ENCODE measurements at regions not wholly inside any gene's neighbourhood (a gene's known extent, or its start where the extent isn't known, plus 50 kb on each side); places are given as distances from the start of the nearest gene placed in this dataset.

DNA sequence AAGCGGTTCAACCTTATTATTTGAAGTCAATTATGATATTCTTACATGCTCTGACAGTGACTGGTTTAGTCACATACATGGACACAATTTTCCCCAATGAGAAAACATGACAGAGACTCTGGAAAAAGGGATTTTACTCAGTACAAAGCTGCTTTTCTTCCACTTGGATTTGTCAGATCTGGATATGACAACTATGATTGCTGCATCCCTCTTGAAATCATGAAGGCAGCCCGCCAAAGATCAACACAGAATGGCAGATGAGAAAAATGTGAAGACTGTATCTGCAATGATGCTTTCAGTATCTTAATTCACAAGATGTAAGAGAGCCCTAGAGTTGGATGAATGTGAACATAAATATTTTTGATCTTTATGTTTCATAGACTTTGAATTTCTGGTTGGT lies 439.6 kb downstream of the CDH8 start:
- TF ChIP-seq POLR2A (IDR thresholded peaks at IDR 0.05): no peak
- TF ChIP-seq, protein P1, sequence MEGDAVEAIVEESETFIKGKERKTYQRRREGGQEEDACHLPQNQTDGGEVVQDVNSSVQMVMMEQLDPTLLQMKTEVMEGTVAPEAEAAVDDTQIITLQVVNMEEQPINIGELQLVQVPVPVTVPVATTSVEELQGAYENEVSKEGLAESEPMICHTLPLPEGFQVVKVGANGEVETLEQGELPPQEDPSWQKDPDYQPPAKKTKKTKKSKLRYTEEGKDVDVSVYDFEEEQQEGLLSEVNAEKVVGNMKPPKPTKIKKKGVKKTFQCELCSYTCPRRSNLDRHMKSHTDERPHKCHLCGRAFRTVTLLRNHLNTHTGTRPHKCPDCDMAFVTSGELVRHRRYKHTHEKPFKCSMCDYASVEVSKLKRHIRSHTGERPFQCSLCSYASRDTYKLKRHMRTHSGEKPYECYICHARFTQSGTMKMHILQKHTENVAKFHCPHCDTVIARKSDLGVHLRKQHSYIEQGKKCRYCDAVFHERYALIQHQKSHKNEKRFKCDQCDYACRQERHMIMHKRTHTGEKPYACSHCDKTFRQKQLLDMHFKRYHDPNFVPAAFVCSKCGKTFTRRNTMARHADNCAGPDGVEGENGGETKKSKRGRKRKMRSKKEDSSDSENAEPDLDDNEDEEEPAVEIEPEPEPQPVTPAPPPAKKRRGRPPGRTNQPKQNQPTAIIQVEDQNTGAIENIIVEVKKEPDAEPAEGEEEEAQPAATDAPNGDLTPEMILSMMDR (IDR thresholded peaks at IDR 0.05): no peak
- H3K27me3 ChIP-seq: no peaks in the 10 kb centered on the region
- no peaks in the 10 kb centered on the region for H3K36me3 ChIP-seq (ENCODE audit: low read depth, missing control alignments)
- H3K9me3 ChIP-seq: no peaks in the 10 kb centered on the region
- 81 to 85% methylated on average over 2 of the region's 2 CpGs for WGBS, 2 donors
- no peaks in the 10 kb centered on the region for H3K4me1 ChIP-seq
- no peak overlapping the region for H3K27ac ChIP-seq
- DNase-seq: no peak
- intact Hi-C loops (cut with DNase I; ENCODE audit: low total_unique reads): no loop called here
- H3K4me3 ChIP-seq: no peak overlapping the region

DNA sequence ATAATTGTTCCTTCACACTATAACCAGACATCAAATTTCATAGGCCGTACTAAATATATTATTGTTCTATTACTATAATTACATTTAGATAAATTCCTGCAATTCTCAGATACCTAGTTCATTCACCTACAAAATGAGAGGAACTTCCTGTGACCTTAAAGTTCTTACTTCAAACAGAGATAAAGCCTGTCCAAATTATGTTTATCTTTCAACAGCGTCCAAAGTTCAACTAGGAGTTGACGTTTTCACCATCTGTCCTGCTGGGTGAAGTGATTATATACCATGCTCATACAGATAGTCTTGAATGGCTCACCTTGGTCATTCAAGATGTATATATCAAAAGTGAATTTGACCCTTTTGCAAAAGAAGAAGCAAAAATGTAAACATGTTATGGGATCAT lies 440.6 kb downstream of the CDH8 start:
- Histone ChIP-seq H3K27me3 (no peaks in the 10 kb centered on the region), H3K36me3 (ENCODE audit: low read depth, missing control alignments) (no peaks in the 10 kb centered on the region), H3K4me1 (no peaks in the 10 kb centered on the region), H3K9me3 (no peaks in the 10 kb centered on the region), H3K4me3 (no peak overlapping the region), H3K27ac (no peak overlapping the region)
- intact Hi-C loops (cut with DNase I; ENCODE audit: low total_unique reads): no loop called here
- TF ChIP-seq, protein P1 (IDR thresholded peaks at IDR 0.05): no peak
- TF ChIP-seq POLR2A (IDR thresholded peaks at IDR 0.05): no peak
- WGBS, 2 donors: 48 to 49% methylated on average over 3 of the region's 3 CpGs
- DNase-seq: no peak

DNA sequence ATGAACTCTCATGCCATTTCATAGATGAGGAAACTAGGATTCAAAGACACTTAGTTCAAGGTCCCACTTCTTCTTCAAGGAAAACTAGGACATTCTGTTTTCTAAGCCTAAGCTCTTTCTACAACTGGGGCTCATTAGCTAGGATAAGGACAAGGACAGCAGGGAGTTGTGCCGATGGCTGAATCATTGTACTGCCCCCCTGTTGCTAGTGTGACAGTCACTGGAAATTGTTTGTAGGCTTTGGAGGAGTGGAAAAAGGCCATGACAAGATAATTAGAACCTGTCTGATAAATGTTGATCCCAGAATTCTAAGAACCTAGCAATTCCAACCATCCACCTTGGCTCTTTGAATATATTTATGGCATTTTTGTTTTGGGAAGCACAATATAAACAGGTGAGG lies 445.7 kb downstream of the CDH8 start:
- no peak overlapping the region for H3K4me3 ChIP-seq
- intact Hi-C loops (cut with DNase I; ENCODE audit: low total_unique reads): no loop called here
- no peaks in the 10 kb centered on the region for H3K9me3 ChIP-seq
- TF ChIP-seq, protein P1 (IDR thresholded peaks at IDR 0.05): no peak
- no peak for TF ChIP-seq POLR2A (IDR thresholded peaks at IDR 0.05)
- H3K4me1 ChIP-seq: no peaks in the 10 kb centered on the region
- no peaks in the 10 kb centered on the region for H3K36me3 ChIP-seq (ENCODE audit: low read depth, missing control alignments)
- no peaks in the 10 kb centered on the region for H3K27me3 ChIP-seq
- 81 to 85% methylated on average over 1 of the region's 1 CpG for WGBS, 2 donors
- no peak for DNase-seq
- no peak overlapping the region for H3K27ac ChIP-seq

DNA sequence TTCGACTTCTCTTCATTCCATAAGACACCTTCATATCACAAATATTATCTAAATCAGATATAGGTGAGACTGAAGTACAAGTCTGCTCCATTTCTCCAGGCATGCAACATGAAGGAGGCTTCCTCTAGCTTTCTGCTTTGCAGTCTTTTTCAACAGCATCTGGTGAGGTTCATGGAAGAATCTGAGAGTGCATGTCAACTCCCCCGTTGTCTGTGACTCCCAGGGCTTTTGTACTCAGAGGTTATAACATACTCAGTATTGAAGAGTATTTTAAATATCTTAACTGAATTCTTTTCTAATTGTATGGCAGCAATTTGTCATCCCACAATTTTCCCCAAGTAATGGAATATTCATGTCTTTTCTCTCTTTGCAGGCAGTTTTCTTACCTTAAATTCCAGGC lies 448.7 kb downstream of the CDH8 start:
- H3K4me1 ChIP-seq: no peaks in the 10 kb centered on the region
- no peaks in the 10 kb centered on the region for H3K36me3 ChIP-seq (ENCODE audit: low read depth, missing control alignments)
- no peak for DNase-seq
- no peak for TF ChIP-seq POLR2A (IDR thresholded peaks at IDR 0.05)
- TF ChIP-seq, protein P1 (IDR thresholded peaks at IDR 0.05): no peak
- H3K4me3 ChIP-seq: no peak overlapping the region
- H3K27me3 ChIP-seq: no peaks in the 10 kb centered on the region
- no peaks in the 10 kb centered on the region for H3K9me3 ChIP-seq
- WGBS, 2 donors: 55 to 56% methylated on average over 2 of the region's 2 CpGs
- intact Hi-C loops (cut with DNase I; ENCODE audit: low total_unique reads): no loop called here
- no peak overlapping the region for H3K27ac ChIP-seq

DNA sequence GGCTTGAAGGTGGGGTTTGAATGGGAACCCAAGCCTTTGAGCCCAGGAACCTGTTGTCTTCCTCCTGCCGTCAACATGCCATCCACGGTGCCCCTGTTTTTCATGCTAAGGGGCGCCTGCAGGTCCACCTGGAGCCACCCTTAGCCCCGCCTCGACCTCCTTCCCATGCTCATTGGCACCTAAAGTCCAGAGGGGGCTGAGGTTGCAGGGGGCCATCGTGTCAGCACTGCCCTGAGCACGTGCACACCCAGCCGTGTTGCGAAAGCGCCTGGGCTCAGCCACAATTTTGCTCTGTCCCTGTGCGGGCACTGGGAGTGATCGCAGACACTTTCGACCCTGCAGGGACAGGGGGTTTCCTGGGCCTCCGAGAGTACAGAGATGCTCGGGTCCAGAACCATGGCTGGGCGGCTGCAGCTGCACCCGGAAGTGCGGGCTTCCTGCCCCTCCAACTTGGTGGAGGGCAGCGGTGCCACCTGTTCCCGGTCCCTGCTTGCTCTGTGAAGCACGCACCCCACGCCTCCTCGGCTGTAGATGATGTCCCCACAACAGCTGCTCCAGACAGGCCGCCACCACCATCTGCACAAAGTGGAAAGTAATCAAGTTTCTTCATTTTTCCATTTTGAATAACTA lies 454.7 kb downstream of the CDH8 start:
- TF ChIP-seq, protein P1 (IDR thresholded peaks at IDR 0.05): no peak
- no peak for TF ChIP-seq POLR2A (IDR thresholded peaks at IDR 0.05)
- H3K27ac ChIP-seq: no peak overlapping the region
- WGBS, 2 donors: 62 to 75% methylated on average over 13 to 24 of the region's 24 CpGs
- intact Hi-C loops (cut with DNase I; ENCODE audit: low total_unique reads): no loop called here
- H3K36me3 ChIP-seq (ENCODE audit: low read depth, missing control alignments): no peaks in the 10 kb centered on the region
- no peaks in the 10 kb centered on the region for H3K27me3 ChIP-seq
- DNase-seq: no peak
- H3K4me3 ChIP-seq: no peak overlapping the region
- H3K4me1 ChIP-seq: no peaks in the 10 kb centered on the region
- no peaks in the 10 kb centered on the region for H3K9me3 ChIP-seq

Measured in testis (tissue), 2 donors.